Liver (tissue), 7 donors: ENCODE measurements at regions not wholly inside any gene's neighbourhood (a gene's known extent, or its start where the extent isn't known, plus 50 kb on each side); places are given as distances from the start of the nearest gene placed in this dataset.

Source experiments
- DNase-seq: peaks from one replicate; pipeline ENCODE4 v3.0.0-alpha.2; 2017; ENCODE audit warnings: low spot score
- H3K27ac ChIP-seq, 2 donors: one replicate each; pipeline ENCODE4 v1.7.0; 2013; ENCODE audit warnings: inconsistent platforms in 2 of 2, low read length in 2 of 2, control low read depth in 1 of 2, low read depth in 1 of 2, mild to moderate bottlenecking in 1 of 2
- H3K27me3 ChIP-seq, 4 donors: one replicate each; pipeline versions ENCODE4 v1.6.1 to v1.7.0; 2013; ENCODE audit warnings: low read length in 3 of 4, inconsistent platforms in 1 of 4, mild to moderate bottlenecking in 1 of 4, moderate library complexity in 1 of 4; ENCODE audit not compliant: control insufficient read depth in 4 of 4, insufficient read depth in 4 of 4
- H3K36me3 ChIP-seq, 4 donors: one replicate each; pipeline versions ENCODE4 v1.6.1 to v1.7.0; 2013; ENCODE audit warnings: low read length in 3 of 4, mild to moderate bottlenecking in 3 of 4, low read depth in 1 of 4, moderate library complexity in 1 of 4; ENCODE audit not compliant: control insufficient read depth in 4 of 4, insufficient read depth in 3 of 4
- H3K4me1 ChIP-seq, 4 donors: one replicate each; pipeline versions ENCODE4 v1.6.1 to v1.7.0; 2013; ENCODE audit warnings: low read length in 3 of 4, mild to moderate bottlenecking in 3 of 4, moderate library complexity in 1 of 4; ENCODE audit not compliant: control insufficient read depth in 4 of 4, insufficient read depth in 4 of 4
- H3K4me3 ChIP-seq, 3 donors: one replicate each; pipeline versions ENCODE4 v1.6.1 to v1.7.0; 2013; ENCODE audit warnings: low read length in 3 of 3, control low read depth in 1 of 3, low read depth in 1 of 3, mild to moderate bottlenecking in 1 of 3
- H3K9ac ChIP-seq, 2 donors: one replicate each; pipeline ENCODE4 v1.7.0; 2013; ENCODE audit warnings: low read length in 2 of 2, mild to moderate bottlenecking in 2 of 2, moderate library complexity in 2 of 2, control low read depth in 1 of 2, low read depth in 1 of 2
- H3K9me3 ChIP-seq, 4 donors: one replicate each; pipeline versions ENCODE4 v1.6.1 to v1.7.0; 2013; ENCODE audit warnings: low read length in 3 of 4; ENCODE audit not compliant: control insufficient read depth in 4 of 4
- EGR1 ChIP-seq, 2 donors: IDR thresholded peaks; 2 replicates each; pipeline ENCODE4 v1.6.1; 2016 to 2018; ENCODE audit warnings: antibody characterized with exemption in 2 of 2, low read depth in 2 of 2
- FOXA1 ChIP-seq: IDR thresholded peaks from 2 replicates; pipeline ENCODE4 v1.6.1; 2016; ENCODE audit warnings: antibody characterized with exemption
- GABPA ChIP-seq, 2 donors: IDR thresholded peaks in 1 of 2; conservative IDR thresholded peaks in 1 of 2; 2 replicates each; pipeline ENCODE4 v1.6.1; 2016; ENCODE audit warnings: antibody characterized with exemption in 2 of 2, mild to moderate bottlenecking in 1 of 2, moderate library complexity in 1 of 2
- HNF4A ChIP-seq, 2 donors: conservative IDR thresholded peaks; 2 replicates each; pipeline ENCODE4 v1.6.1; 2016; ENCODE audit warnings: antibody characterized with exemption in 2 of 2, mild to moderate bottlenecking in 2 of 2
- JUND ChIP-seq, 2 donors: IDR thresholded peaks; 2 replicates each; pipeline ENCODE4 v1.6.1; 2016; ENCODE audit warnings: antibody characterized with exemption in 2 of 2
- MAX ChIP-seq: IDR thresholded peaks from 2 replicates; pipeline ENCODE4 v1.6.1; 2016; ENCODE audit warnings: antibody characterized with exemption
- NR2F2 ChIP-seq: IDR thresholded peaks from 2 replicates; pipeline ENCODE4 v1.6.1; 2016; ENCODE audit warnings: antibody characterized with exemption
- RXRA ChIP-seq, 2 donors: IDR thresholded peaks; 2 replicates each; pipeline ENCODE4 v1.6.1; 2017 to 2018; ENCODE audit warnings: antibody characterized with exemption in 2 of 2, mild to moderate bottlenecking in 1 of 2
- TAF1 ChIP-seq: conservative IDR thresholded peaks from 2 replicates; pipeline ENCODE4 v1.6.1; 2016; ENCODE audit warnings: antibody characterized with exemption, mild to moderate bottlenecking
- YY1 ChIP-seq: IDR thresholded peaks from 2 replicates; pipeline ENCODE4 v1.6.1; 2016; ENCODE audit warnings: antibody characterized with exemption, mild to moderate bottlenecking
- WGBS: extraction: QIAGEN DNeasy Blood & Tissue Kit; methylation state at CpG from one replicate; pipeline ENCODE4 v1.1.7; 2013; 5-methylcytosine and 5-hydroxymethylcytosine counted together
- TF ChIP-seq, protein P1 (sequence below): IDR thresholded peaks from 2 replicates; pipeline ENCODE4 v1.6.1; 2016; ENCODE audit warnings: antibody characterized with exemption
- TF ChIP-seq, protein P2 (sequence below): IDR thresholded peaks from 2 replicates; pipeline ENCODE4 v1.6.1; 2016; ENCODE audit warnings: antibody characterized with exemption, mild to moderate bottlenecking
- donor health status: healthy.
- donor health status: healthy.
- donor health status: healthy.
- donor health status: healthy.

DNA sequence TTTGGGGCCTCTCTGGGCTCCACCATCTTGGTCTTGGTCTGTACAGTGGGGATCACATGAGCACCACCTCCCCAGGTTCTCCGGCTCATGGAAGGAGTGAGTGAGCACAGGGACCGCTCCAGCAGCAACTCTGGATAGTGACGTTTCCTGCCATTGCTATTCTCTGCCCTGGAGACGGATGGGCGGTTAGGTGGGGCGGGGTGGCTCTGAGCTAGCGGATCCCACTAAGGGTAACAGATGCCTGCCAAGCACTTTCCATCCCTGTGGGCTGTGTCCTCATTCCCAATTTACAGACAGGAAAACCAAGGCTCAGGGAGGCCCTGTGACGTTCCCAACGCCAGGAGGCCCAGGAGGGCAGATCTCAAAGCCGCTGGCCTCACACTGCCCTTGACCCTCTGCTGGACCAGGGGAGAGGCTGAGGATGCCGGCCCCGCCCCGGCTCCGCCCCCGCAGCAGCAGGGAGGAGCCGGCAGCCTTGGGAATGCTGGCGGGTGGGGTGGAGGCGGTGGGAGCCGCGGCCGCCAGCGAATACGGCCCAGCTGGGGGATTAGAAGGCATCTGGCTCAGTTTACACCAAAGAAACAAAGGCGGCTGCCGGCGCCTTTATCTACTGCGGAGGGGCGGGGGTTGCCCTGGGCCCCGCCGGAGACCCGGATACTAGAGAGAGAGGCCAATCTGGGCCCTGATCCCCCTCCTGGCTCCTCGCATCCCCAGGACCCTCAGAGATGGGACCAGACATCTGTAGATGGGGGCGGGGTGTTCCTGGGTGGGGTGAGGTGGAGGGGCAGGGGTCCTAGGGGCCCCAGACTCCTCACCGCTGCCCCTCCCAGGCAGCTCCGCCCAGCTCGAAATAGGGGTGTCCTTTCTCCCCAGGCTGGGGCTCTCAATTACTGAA is 122.3 kb upstream of the CIBAR2 start:
- Histone ChIP-seq H3K9me3 (no peaks in the 10 kb centered on the region), H3K9ac (no peak overlapping the region), H3K4me3 (peak overlapping the region in 1 of 3 donors; percentile 8), H3K27ac (peak overlapping the region in 1 of 2 donors; percentile 28), H3K4me1 (peaks cover 0 to 3% (median 0%) of the 10 kb centered on the region in 4 donors), H3K36me3 (no peaks in the 10 kb centered on the region), H3K27me3 (no peaks in the 10 kb centered on the region)
- DNase-seq: peak; percentile 46
- 35% methylated on average over 36 of the region's 36 CpGs for WGBS
- TF ChIP-seq EGR1 (IDR thresholded peaks at IDR 0.05; ENCODE audit: low read depth in 2 of 2) (peak; percentile 37 to 76), NR2F2 (peak; percentile 53), RXRA (IDR thresholded peaks at IDR 0.05) (peak; percentile 34 to 44), TAF1 (no peak), GABPA (IDR thresholded peaks at IDR 0.05 in 1 of 2, conservative IDR thresholded peaks at IDR 0.05 in 1 of 2) (no peak)
- TF ChIP-seq, protein P1, sequence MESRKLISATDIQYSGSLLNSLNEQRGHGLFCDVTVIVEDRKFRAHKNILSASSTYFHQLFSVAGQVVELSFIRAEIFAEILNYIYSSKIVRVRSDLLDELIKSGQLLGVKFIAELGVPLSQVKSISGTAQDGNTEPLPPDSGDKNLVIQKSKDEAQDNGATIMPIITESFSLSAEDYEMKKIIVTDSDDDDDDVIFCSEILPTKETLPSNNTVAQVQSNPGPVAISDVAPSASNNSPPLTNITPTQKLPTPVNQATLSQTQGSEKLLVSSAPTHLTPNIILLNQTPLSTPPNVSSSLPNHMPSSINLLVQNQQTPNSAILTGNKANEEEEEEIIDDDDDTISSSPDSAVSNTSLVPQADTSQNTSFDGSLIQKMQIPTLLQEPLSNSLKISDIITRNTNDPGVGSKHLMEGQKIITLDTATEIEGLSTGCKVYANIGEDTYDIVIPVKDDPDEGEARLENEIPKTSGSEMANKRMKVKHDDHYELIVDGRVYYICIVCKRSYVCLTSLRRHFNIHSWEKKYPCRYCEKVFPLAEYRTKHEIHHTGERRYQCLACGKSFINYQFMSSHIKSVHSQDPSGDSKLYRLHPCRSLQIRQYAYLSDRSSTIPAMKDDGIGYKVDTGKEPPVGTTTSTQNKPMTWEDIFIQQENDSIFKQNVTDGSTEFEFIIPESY: no peak
- TF ChIP-seq, protein P2, sequence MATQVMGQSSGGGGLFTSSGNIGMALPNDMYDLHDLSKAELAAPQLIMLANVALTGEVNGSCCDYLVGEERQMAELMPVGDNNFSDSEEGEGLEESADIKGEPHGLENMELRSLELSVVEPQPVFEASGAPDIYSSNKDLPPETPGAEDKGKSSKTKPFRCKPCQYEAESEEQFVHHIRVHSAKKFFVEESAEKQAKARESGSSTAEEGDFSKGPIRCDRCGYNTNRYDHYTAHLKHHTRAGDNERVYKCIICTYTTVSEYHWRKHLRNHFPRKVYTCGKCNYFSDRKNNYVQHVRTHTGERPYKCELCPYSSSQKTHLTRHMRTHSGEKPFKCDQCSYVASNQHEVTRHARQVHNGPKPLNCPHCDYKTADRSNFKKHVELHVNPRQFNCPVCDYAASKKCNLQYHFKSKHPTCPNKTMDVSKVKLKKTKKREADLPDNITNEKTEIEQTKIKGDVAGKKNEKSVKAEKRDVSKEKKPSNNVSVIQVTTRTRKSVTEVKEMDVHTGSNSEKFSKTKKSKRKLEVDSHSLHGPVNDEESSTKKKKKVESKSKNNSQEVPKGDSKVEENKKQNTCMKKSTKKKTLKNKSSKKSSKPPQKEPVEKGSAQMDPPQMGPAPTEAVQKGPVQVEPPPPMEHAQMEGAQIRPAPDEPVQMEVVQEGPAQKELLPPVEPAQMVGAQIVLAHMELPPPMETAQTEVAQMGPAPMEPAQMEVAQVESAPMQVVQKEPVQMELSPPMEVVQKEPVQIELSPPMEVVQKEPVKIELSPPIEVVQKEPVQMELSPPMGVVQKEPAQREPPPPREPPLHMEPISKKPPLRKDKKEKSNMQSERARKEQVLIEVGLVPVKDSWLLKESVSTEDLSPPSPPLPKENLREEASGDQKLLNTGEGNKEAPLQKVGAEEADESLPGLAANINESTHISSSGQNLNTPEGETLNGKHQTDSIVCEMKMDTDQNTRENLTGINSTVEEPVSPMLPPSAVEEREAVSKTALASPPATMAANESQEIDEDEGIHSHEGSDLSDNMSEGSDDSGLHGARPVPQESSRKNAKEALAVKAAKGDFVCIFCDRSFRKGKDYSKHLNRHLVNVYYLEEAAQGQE: no peak

- Histone ChIP-seq H3K36me3 (no peaks in the 10 kb centered on the region), H3K27ac (no peak overlapping the region), H3K4me3 (peak overlapping the region in 1 of 3 donors; percentile 36), H3K27me3 (no peaks in the 10 kb centered on the region), H3K4me1 (peaks cover 0 to 3% (median 0%) of the 10 kb centered on the region in 4 donors), H3K9me3 (no peaks in the 10 kb centered on the region), H3K9ac (no peak overlapping the region)
- no peak for DNase-seq
- TF ChIP-seq, protein P2: no peak
- no peak for TF ChIP-seq FOXA1
- TF ChIP-seq YY1: no peak
- no peak for TF ChIP-seq JUND (IDR thresholded peaks at IDR 0.05)
- TF ChIP-seq HNF4A (conservative IDR thresholded peaks at IDR 0.05): no peak
- TF ChIP-seq TAF1: no peak
- TF ChIP-seq GABPA (IDR thresholded peaks at IDR 0.05 in 1 of 2, conservative IDR thresholded peaks at IDR 0.05 in 1 of 2): no peak
- no peak for TF ChIP-seq MAX
- WGBS: 49% methylated on average over 20 of the region's 20 CpGs
These were observed 123.9 kb upstream of the CIBAR2 start for GRCh38 chr16:85235991-85236817.
